ENCODE measurements at regions not wholly inside any gene's neighbourhood (a gene's known extent, or its start where the extent isn't known, plus 50 kb on each side); places are given as distances from the start of the nearest gene placed in this dataset.
"Not testable (repeated sequence)": the region's sequence is repeated elsewhere in the genome, so short reads cannot be mapped to it uniquely, and the experiment has no call there.

- DNase-seq = no peak
- no peak for ATAC-seq
- intact Hi-C loops (cut with micrococcal nuclease) = no loop called here
These were observed 356.5 kb downstream of the PRELID2 start for GRCh38 chr5:145478651-145479050.

GRCh38 chr5:145473042-145473642 lies 362.0 kb downstream of the PRELID2 start:
- intact Hi-C loops (cut with micrococcal nuclease) = no loop called here
- ATAC-seq (no peak), DNase-seq (no peak)

- no peak for DNase-seq
- intact Hi-C loops (cut with micrococcal nuclease) = no loop called here
- no peak for ATAC-seq
These were observed 363.1 kb downstream of the PRELID2 start for GRCh38 chr5:145471831-145472612.

- intact Hi-C loops (cut with micrococcal nuclease) = no loop called here
- DNase-seq (no peak), ATAC-seq (no peak)
These were observed 364.1 kb downstream of the PRELID2 start for GRCh38 chr5:145471026-145471425.

GRCh38 chr5:145470396-145470979 lies 364.7 kb downstream of the PRELID2 start:
- no peak for DNase-seq
- intact Hi-C loops (cut with micrococcal nuclease) = no loop called here
- ATAC-seq = no peak

- intact Hi-C loops (cut with micrococcal nuclease) = no loop called here
- no peak for ATAC-seq
- no peak for DNase-seq
These were observed 367.7 kb downstream of the PRELID2 start for GRCh38 chr5:145467446-145467845.

GRCh38 chr5:145466533-145466932 lies 368.6 kb downstream of the PRELID2 start:
- intact Hi-C loops (cut with micrococcal nuclease) = no loop called here
- DNase-seq = no peak
- ATAC-seq = no peak

- intact Hi-C loops (cut with micrococcal nuclease) = no loop called here
- DNase-seq (no peak), ATAC-seq (no peak)
These were observed 369.5 kb downstream of the PRELID2 start for GRCh38 chr5:145465474-145466263.

- intact Hi-C loops (cut with micrococcal nuclease) = no loop called here
- no peak for ATAC-seq
- DNase-seq = no peak
These were observed 371.0 kb downstream of the PRELID2 start for GRCh38 chr5:145464171-145464570.

GRCh38 chr5:145463634-145464033 lies 371.5 kb downstream of the PRELID2 start:
- intact Hi-C loops (cut with micrococcal nuclease) = no loop called here
- ATAC-seq (no peak), DNase-seq (no peak)

GRCh38 chr5:145462525-145462924 lies 372.6 kb downstream of the PRELID2 start:
- DNase-seq (no peak), ATAC-seq (no peak)
- intact Hi-C loops (cut with micrococcal nuclease) = no loop called here

GRCh38 chr5:145450286-145450885 lies 384.8 kb downstream of the PRELID2 start:
- no peak for ATAC-seq
- no peak for DNase-seq

GRCh38 chr5:145449794-145450193 lies 385.3 kb downstream of the PRELID2 start:
- no peak for ATAC-seq
- intact Hi-C loops (cut with micrococcal nuclease) = no loop called here
- no peak for DNase-seq

More at GRCh38 chr5:145450286-145450885, 384.8 kb downstream of the PRELID2 start:
- intact Hi-C loops (cut with micrococcal nuclease) = no loop called here

GRCh38 chr5:145446875-145447274 lies 388.3 kb downstream of the PRELID2 start:
- ATAC-seq; DNase-seq; intact Hi-C loops (cut with micrococcal nuclease): not testable (repeated sequence)

GRCh38 chr5:145446412-145446811 lies 388.7 kb downstream of the PRELID2 start:
- ATAC-seq (no peak), DNase-seq (no peak)
- intact Hi-C loops (cut with micrococcal nuclease) = no loop called here

- ATAC-seq (no peak), DNase-seq (no peak)
- intact Hi-C loops (cut with micrococcal nuclease) = no loop called here
These were observed 390.1 kb downstream of the PRELID2 start for GRCh38 chr5:145445027-145445426.

- no peak for ATAC-seq
- no peak for DNase-seq
- intact Hi-C loops (cut with micrococcal nuclease) = no loop called here
These were observed 391.2 kb downstream of the PRELID2 start for GRCh38 chr5:145443964-145444363.

- DNase-seq (no peak), ATAC-seq (no peak)
- intact Hi-C loops (cut with micrococcal nuclease) = no loop called here
These were observed 391.8 kb downstream of the PRELID2 start for GRCh38 chr5:145443366-145443765.

- DNase-seq; ATAC-seq; intact Hi-C loops (cut with micrococcal nuclease): not testable (repeated sequence)
These were observed 392.5 kb downstream of the PRELID2 start for GRCh38 chr5:145442661-145443060.
